Thyroid gland (tissue), 4 donors: ENCODE measurements at regions not wholly inside any gene's neighbourhood (a gene's known extent, or its start where the extent isn't known, plus 50 kb on each side); places are given as distances from the start of the nearest gene placed in this dataset.

Source experiments
- CTCF ChIP-seq, 6 experiments: fragments of 200-600 bp in 3 of 6; fragments of 450-650 bp in 3 of 6; sonication (generic) in 3 of 6; IDR thresholded peaks; one replicate each; pipeline ENCODE4 v1.5.1; 2016 to 2019; ENCODE audit warnings: antibody characterized with exemption in 6 of 6, mild to moderate bottlenecking in 2 of 6, inconsistent platforms in 1 of 6, moderate library complexity in 1 of 6
- POLR2A ChIP-seq, 2 donors: fragments of 450-650 bp; IDR thresholded peaks; one replicate each; pipeline ENCODE4 v1.6.1; 2017; ENCODE audit warnings: antibody characterized with exemption in 2 of 2, mild to moderate bottlenecking in 2 of 2, moderate library complexity in 1 of 2

DNA sequence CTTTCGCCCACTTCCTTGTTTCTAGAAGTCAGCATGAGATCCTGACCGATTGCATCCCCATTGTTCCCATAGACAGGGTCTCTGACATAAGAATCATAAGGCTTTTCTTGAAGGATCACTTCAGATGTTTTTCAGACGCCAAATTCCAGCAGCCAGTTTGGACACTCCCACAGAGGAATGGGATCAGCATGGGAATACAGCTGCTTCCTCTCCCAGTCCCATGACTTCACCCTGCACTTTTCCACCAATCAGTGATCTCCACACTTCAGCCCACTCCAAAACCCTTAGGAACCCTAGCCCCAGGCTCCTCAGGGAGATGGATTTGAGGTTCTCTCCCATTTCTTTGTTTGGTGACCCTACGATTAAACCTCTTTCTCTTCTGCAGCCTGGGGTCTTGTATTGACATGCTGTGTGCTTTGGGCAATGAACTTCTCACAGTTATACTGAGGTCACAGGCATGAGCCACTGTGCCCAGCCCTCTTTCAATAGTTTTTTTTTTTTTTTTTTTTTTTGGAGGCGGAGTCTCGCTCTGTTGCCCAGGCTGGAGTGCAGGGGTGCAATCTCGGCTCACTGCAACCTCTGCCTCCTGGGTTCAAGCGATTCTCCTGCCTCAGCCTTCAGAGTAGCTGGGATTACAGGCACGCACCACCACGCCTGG is 52.8 kb upstream of the CHST3 start:
- TF ChIP-seq POLR2A (IDR thresholded peaks at IDR 0.05) (no peak), CTCF (IDR thresholded peaks at IDR 0.05) (no peak)
